Neural crest cell (in vitro differentiated cells): ENCODE measurements at regions not wholly inside any gene's neighbourhood (a gene's known extent, or its start where the extent isn't known, plus 50 kb on each side); places are given as distances from the start of the nearest gene placed in this dataset.

Experiments used
- DNase-seq: peaks from one replicate; pipeline ENCODE4 v3.0.0; 2021; ENCODE audit warnings: low read depth, mixed read lengths, low spot score
- H3K27ac Mint-ChIP-seq: one replicate; pipeline ENCODE4 v1.8.0; 2021; ENCODE audit warnings: mild to moderate bottlenecking, mixed read lengths; ENCODE audit not compliant: unreplicated experiment
- H3K27me3 Mint-ChIP-seq: 2 replicates; pipeline ENCODE4 v1.8.0; 2021; ENCODE audit warnings: low read depth, mild to moderate bottlenecking, mixed read lengths
- H3K36me3 Mint-ChIP-seq: 2 replicates; pipeline ENCODE4 v1.8.0; 2021; ENCODE audit warnings: low read depth, mild to moderate bottlenecking, mixed read lengths
- H3K4me1 Mint-ChIP-seq: 2 replicates; pipeline ENCODE4 v1.8.0; 2021; ENCODE audit warnings: mixed read lengths
- H3K4me3 Mint-ChIP-seq: one replicate; pipeline ENCODE4 v1.8.0; 2021; ENCODE audit warnings: mild to moderate bottlenecking, mixed read lengths
- H3K9me3 Mint-ChIP-seq: 2 replicates; pipeline ENCODE4 v1.8.0; 2021; ENCODE audit warnings: mixed read lengths
- CTCF ChIP-seq: fragments of 200-600 bp; sonication (generic); conservative IDR thresholded peaks from 2 replicates; pipeline ENCODE4 v1.5.0; 2021; ENCODE audit warnings: antibody characterized with exemption, mild to moderate bottlenecking

- Mint-ChIP-seq H3K27me3 (no peaks in the 10 kb centered on the region), H3K27ac (no peak overlapping the region), H3K4me3 (no peak overlapping the region), H3K4me1 (peaks cover 1% of the 10 kb centered on the region), H3K36me3 (no peaks in the 10 kb centered on the region), H3K9me3 (no peaks in the 10 kb centered on the region)
- no peak for TF ChIP-seq CTCF
- no peak for DNase-seq
Observed at GRCh38 chr2:205858275-205858674, 176.0 kb downstream of the NRP2 start.

- Mint-ChIP-seq H3K27me3 (no peaks in the 10 kb centered on the region), H3K36me3 (no peaks in the 10 kb centered on the region), H3K4me3 (no peak overlapping the region), H3K4me1 (peaks cover 6% of the 10 kb centered on the region), H3K27ac (peak overlapping the region; percentile 9), H3K9me3 (no peaks in the 10 kb centered on the region)
- no peak for TF ChIP-seq CTCF
- DNase-seq = no peak
Observed at GRCh38 chr2:205857520-205858237, 175.4 kb downstream of the NRP2 start.

- no peak for TF ChIP-seq CTCF
- no peak overlapping the region for H3K4me3 Mint-ChIP-seq
- DNase-seq = no peak
Observed at GRCh38 chr2:205852457-205852856, 170.2 kb downstream of the NRP2 start.

GRCh38 chr2:205850611-205851010, 168.3 kb downstream of the NRP2 start:
- Mint-ChIP-seq H3K9me3 (peaks cover 2% of the 10 kb centered on the region), H3K4me3 (no peak overlapping the region), H3K27ac (no peak overlapping the region), H3K27me3 (peaks cover 2% of the 10 kb centered on the region), H3K4me1 (peaks cover 6% of the 10 kb centered on the region), H3K36me3 (no peaks in the 10 kb centered on the region)
- DNase-seq = no peak
- TF ChIP-seq CTCF = no peak

More at GRCh38 chr2:205852457-205852856, 170.2 kb downstream of the NRP2 start:
- H3K27ac Mint-ChIP-seq = no peak overlapping the region
- H3K4me1 Mint-ChIP-seq = peaks cover 6% of the 10 kb centered on the region
- H3K27me3 Mint-ChIP-seq = peaks cover 2% of the 10 kb centered on the region
- no peaks in the 10 kb centered on the region for H3K36me3 Mint-ChIP-seq
- H3K9me3 Mint-ChIP-seq = peaks cover 2% of the 10 kb centered on the region

DNA sequence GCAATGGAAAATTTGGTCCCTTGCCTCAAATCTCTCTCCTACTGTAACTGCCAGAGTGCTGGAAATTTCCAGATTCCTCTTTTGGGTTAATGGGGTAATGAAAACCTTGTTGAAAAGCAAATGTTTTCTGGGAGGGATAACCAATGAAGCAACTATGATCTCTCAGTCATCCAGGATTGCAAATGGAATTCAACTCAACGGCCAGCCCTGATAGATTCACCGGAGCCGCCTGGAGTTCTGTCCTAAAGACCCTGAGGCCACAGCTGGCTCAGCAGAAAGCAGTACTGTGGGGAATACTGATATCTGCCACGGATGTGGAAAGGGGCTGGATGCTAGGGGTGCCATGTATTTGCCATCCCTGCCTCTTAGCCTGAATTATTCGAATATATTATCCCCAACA, 167.8 kb downstream of the NRP2 start:
- no peak for DNase-seq
- Mint-ChIP-seq H3K4me1 (peaks cover 6% of the 10 kb centered on the region), H3K27ac (no peak overlapping the region), H3K27me3 (peaks cover 2% of the 10 kb centered on the region), H3K9me3 (peaks cover 2% of the 10 kb centered on the region), H3K4me3 (no peak overlapping the region), H3K36me3 (no peaks in the 10 kb centered on the region)
- TF ChIP-seq CTCF = no peak
